ENCODE measurements at regions not wholly inside any gene's neighbourhood (a gene's known extent, or its start where the extent isn't known, plus 50 kb on each side); places are given as distances from the start of the nearest gene placed in this dataset.

DNA sequence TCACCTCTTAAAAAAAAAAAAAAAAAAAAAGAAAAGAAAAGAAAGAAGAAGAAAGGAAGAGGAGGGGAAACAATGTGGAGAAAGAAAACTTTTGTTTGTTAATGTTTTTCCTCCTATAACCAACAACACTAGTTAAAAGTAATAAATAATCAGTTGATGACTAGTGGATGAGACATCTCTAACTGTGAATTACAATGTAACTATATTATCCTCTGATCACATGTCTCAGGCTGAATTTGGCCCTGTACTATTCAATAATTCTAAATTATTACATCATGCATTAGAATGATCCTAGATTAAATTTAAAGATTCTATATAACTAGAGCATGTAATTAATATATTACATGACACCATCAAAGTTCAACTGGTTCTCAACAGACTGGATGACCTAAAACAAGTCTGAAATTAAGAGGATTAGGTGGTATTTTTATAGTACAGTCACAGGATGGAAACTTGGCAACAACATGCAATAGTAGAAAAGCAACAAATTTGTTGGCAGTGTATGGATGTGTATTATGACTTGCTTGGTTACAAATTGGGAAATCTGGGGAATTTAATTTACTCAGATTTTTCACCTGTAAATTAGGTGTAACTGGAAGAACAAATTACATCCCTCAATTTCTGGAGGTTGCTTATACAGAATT is 269.3 kb upstream of the SETBP1 start:
- Histone ChIP-seq H3K27me3 (ENCODE audit: insufficient read depth, low read length) (no peaks in the 10 kb centered on the region), H3K27ac (ENCODE audit: low read depth, low read length) (0 out of 2 replicates have a peak overlapping the region, but pooled peaks have one; percentile 8), H3K36me3 (ENCODE audit: insufficient read depth, low read length) (no peaks in the 10 kb centered on the region), H3K4me1 (ENCODE audit: control insufficient read depth, insufficient read depth, low read length, unreplicated experiment) (no peaks in the 10 kb centered on the region), H3K4me3 (ENCODE audit: low read depth, low read length) (no peak overlapping the region), H2AFZ (ENCODE audit: low read length, unreplicated experiment) (no peak overlapping the region), H3K79me2 (ENCODE audit: control insufficient read depth, insufficient read depth, low read length, unreplicated experiment) (no peaks in the 10 kb centered on the region)

DNA sequence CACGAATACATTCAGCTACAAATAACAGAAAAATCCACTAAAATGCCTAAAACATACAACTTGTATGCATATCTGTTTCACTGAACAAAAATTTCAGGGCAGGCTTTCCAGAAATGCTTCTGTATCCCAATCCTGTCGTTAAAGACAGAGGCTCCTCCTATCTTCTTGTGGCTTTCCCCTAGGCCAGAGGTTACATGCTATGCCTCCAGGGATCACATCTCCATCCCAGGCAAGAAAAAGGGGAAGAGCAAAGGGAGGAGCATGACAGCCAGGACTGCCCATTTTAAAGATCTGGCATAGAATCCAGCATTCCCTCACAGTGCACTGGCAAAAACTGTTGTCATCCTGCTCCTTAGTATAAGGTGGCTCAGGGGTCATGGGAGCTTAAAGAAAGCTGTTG is 268.7 kb upstream of the SETBP1 start:
- 0 out of 2 replicates have a peak overlapping the region, but pooled peaks have one; percentile 8 for H3K27ac ChIP-seq (ENCODE audit: low read depth, low read length)
- H2AFZ ChIP-seq (ENCODE audit: low read length, unreplicated experiment): no peak overlapping the region
- H3K4me3 ChIP-seq (ENCODE audit: low read depth, low read length): no peak overlapping the region
- no peaks in the 10 kb centered on the region for H3K4me1 ChIP-seq (ENCODE audit: control insufficient read depth, insufficient read depth, low read length, unreplicated experiment)
- no peaks in the 10 kb centered on the region for H3K36me3 ChIP-seq (ENCODE audit: insufficient read depth, low read length)
- H3K79me2 ChIP-seq (ENCODE audit: control insufficient read depth, insufficient read depth, low read length, unreplicated experiment): no peaks in the 10 kb centered on the region
- H3K27me3 ChIP-seq (ENCODE audit: insufficient read depth, low read length): no peaks in the 10 kb centered on the region

DNA sequence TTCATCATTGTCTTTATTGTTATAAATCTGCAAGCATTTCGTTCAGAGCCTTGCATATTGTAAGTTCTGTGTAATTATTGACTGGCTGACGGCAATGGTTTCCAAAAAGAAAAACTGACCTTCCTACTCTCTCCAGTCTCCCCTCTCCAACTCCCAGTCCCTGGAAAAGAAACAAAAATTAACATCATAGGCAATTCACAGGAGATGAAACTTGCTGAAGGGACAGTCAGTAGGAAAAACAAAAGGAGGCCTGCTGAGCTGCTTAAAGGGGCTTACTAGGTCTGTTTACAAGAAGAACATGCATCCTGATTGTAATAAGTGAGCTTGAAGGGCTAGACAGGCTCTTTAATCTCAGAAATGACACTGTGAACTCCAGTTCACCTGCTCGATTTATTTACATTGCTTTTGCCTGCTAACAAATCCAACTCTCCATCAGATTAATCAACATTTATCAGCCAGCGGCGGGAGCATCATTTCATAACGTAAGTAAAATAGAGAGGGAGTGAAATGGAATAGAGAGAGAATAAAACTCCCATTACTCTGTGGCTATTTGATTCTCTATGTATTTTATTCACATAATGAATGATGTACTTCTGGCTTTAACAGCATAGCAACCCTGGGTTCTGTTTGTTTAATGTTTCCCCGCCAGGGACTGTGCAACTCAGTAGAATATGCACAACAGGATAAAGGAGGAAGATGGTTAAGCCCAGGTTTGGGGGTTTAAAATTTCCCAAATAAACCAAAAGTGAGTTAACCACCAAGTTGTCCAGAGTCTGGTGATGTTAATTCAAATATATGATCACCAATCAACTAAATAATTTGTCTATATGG is 256.7 kb upstream of the SETBP1 start:
- H3K4me3 ChIP-seq (ENCODE audit: low read depth, low read length): no peak overlapping the region
- H3K4me1 ChIP-seq (ENCODE audit: control insufficient read depth, insufficient read depth, low read length, unreplicated experiment): no peaks in the 10 kb centered on the region
- no peaks in the 10 kb centered on the region for H3K27me3 ChIP-seq (ENCODE audit: insufficient read depth, low read length)

DNA sequence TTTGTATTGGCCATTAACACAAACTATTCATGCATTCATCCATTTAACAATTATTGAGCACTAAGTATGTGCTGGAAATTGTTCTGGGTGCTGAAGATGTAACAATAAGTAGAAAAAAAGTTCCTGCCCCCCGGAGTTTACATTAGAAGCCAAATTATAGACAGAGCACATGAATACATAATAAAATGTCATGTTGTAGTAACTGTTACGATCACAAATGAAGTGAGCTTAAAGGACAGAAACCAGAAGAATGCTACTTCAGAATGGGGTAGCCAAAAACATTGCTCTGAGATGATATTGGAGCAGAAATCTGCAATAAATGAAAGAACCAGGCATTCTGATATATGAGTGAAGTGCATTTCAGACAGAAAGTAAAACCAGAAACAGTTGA is 256.0 kb upstream of the SETBP1 start:
- Histone ChIP-seq H3K27ac (ENCODE audit: low read depth, low read length) (no peak overlapping the region), H3K4me1 (ENCODE audit: control insufficient read depth, insufficient read depth, low read length, unreplicated experiment) (no peaks in the 10 kb centered on the region), H3K27me3 (ENCODE audit: insufficient read depth, low read length) (no peaks in the 10 kb centered on the region), H3K4me3 (ENCODE audit: low read depth, low read length) (no peak overlapping the region), H3K36me3 (ENCODE audit: insufficient read depth, low read length) (no peaks in the 10 kb centered on the region), H2AFZ (ENCODE audit: low read length, unreplicated experiment) (no peak overlapping the region), H3K79me2 (ENCODE audit: control insufficient read depth, insufficient read depth, low read length, unreplicated experiment) (no peaks in the 10 kb centered on the region)

More for the DNA sequence above, 256.7 kb upstream of the SETBP1 start:
- Histone ChIP-seq H3K36me3 (ENCODE audit: insufficient read depth, low read length) (no peaks in the 10 kb centered on the region), H2AFZ (ENCODE audit: low read length, unreplicated experiment) (no peak overlapping the region), H3K79me2 (ENCODE audit: control insufficient read depth, insufficient read depth, low read length, unreplicated experiment) (no peaks in the 10 kb centered on the region), H3K27ac (ENCODE audit: low read depth, low read length) (no peak overlapping the region)

- Histone ChIP-seq H3K27me3 (ENCODE audit: insufficient read depth, low read length) (no peaks in the 10 kb centered on the region), H3K27ac (ENCODE audit: low read depth, low read length) (no peak overlapping the region), H3K4me1 (ENCODE audit: control insufficient read depth, insufficient read depth, low read length, unreplicated experiment) (no peaks in the 10 kb centered on the region), H3K79me2 (ENCODE audit: control insufficient read depth, insufficient read depth, low read length, unreplicated experiment) (no peaks in the 10 kb centered on the region), H3K4me3 (ENCODE audit: low read depth, low read length) (no peak overlapping the region), H3K36me3 (ENCODE audit: insufficient read depth, low read length) (no peaks in the 10 kb centered on the region), H2AFZ (ENCODE audit: low read length, unreplicated experiment) (no peak overlapping the region)
Measured at GRCh38 chr18:44425161-44425560, 255.5 kb upstream of the SETBP1 start.

GRCh38 chr18:44437603-44438002 is 243.1 kb upstream of the SETBP1 start:
- Histone ChIP-seq H3K4me3 (ENCODE audit: low read depth, low read length) (no peak overlapping the region), H3K27me3 (ENCODE audit: insufficient read depth, low read length) (peaks cover 7% of the 10 kb centered on the region), H3K4me1 (ENCODE audit: control insufficient read depth, insufficient read depth, low read length, unreplicated experiment) (no peaks in the 10 kb centered on the region), H3K79me2 (ENCODE audit: control insufficient read depth, insufficient read depth, low read length, unreplicated experiment) (no peaks in the 10 kb centered on the region), H3K27ac (ENCODE audit: low read depth, low read length) (no peak overlapping the region), H3K36me3 (ENCODE audit: insufficient read depth, low read length) (no peaks in the 10 kb centered on the region), H2AFZ (ENCODE audit: low read length, unreplicated experiment) (no peak overlapping the region)

DNA sequence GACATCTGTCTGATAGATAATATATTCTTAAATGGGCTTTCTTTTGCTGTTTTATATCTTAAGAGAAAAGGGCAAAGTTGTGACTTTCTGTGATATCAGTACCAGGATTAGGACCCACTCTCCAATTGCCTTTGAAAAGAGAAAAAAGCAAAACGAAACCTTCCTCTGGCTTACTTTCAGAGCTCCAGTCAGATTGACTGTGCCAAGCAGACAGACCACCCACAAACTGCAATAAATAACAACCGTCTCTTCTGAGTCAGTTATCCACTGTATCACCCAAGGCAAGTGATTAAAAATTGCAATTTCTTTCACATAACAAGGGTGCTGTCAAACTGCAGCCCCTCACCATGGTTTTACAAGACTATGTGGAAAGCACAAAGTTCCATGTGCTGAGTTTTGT is 230.5 kb upstream of the SETBP1 start:
- H3K27me3 ChIP-seq (ENCODE audit: insufficient read depth, low read length): no peaks in the 10 kb centered on the region; the same call in 1 of the 2 replicates
- no peaks in the 10 kb centered on the region for H3K36me3 ChIP-seq (ENCODE audit: insufficient read depth, low read length)
- H3K79me2 ChIP-seq (ENCODE audit: control insufficient read depth, insufficient read depth, low read length, unreplicated experiment): no peaks in the 10 kb centered on the region
- no peak overlapping the region for H3K27ac ChIP-seq (ENCODE audit: low read depth, low read length)
- no peaks in the 10 kb centered on the region for H3K4me1 ChIP-seq (ENCODE audit: control insufficient read depth, insufficient read depth, low read length, unreplicated experiment)
- no peak overlapping the region for H2AFZ ChIP-seq (ENCODE audit: low read length, unreplicated experiment)
- H3K4me3 ChIP-seq (ENCODE audit: low read depth, low read length): no peak overlapping the region

DNA sequence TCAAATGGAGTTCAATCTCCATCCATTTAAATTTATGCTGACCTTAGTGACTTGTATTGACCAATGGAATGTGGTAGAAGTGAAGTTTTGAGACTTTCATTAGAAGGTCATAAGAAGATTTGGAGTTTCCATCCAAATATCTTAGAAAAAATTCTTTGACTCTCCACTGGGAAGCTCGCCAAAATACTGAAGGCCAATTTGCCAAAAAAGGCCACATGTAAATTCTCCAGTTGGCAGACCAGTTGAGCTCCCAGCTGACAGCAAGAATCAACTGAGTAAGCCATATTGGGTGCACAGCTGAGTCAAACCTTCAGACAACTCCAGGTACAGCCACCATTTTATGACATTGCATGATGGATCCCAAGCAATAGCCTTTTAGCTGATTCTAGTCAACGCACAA is 228.3 kb upstream of the SETBP1 start:
- Histone ChIP-seq H3K79me2 (ENCODE audit: control insufficient read depth, insufficient read depth, low read length, unreplicated experiment) (no peaks in the 10 kb centered on the region), H2AFZ (ENCODE audit: low read length, unreplicated experiment) (no peak overlapping the region), H3K4me3 (ENCODE audit: low read depth, low read length) (no peak overlapping the region), H3K4me1 (ENCODE audit: control insufficient read depth, insufficient read depth, low read length, unreplicated experiment) (no peaks in the 10 kb centered on the region), H3K36me3 (ENCODE audit: insufficient read depth, low read length) (no peaks in the 10 kb centered on the region), H3K27ac (ENCODE audit: low read depth, low read length) (no peak overlapping the region), H3K27me3 (ENCODE audit: insufficient read depth, low read length) (no peaks in the 10 kb centered on the region; the same call in 1 of the 2 replicates)

- Histone ChIP-seq H3K79me2 (ENCODE audit: control insufficient read depth, insufficient read depth, low read length, unreplicated experiment) (no peaks in the 10 kb centered on the region), H3K4me1 (ENCODE audit: control insufficient read depth, insufficient read depth, low read length, unreplicated experiment) (peaks cover 4% of the 10 kb centered on the region), H3K27ac (ENCODE audit: low read depth, low read length) (no peak overlapping the region), H2AFZ (ENCODE audit: low read length, unreplicated experiment) (no peak overlapping the region), H3K36me3 (ENCODE audit: insufficient read depth, low read length) (no peaks in the 10 kb centered on the region), H3K27me3 (ENCODE audit: insufficient read depth, low read length) (no peaks in the 10 kb centered on the region; the same call in 1 of the 2 replicates), H3K4me3 (ENCODE audit: low read depth, low read length) (no peak overlapping the region)
Measured at GRCh38 chr18:44453505-44453904, 227.2 kb upstream of the SETBP1 start.

GRCh38 chr18:44458777-44459176 is 221.9 kb upstream of the SETBP1 start:
- H3K27ac ChIP-seq (ENCODE audit: low read depth, low read length): no peak overlapping the region
- H3K4me3 ChIP-seq (ENCODE audit: low read depth, low read length): no peak overlapping the region
- no peaks in the 10 kb centered on the region for H3K36me3 ChIP-seq (ENCODE audit: insufficient read depth, low read length)
- peaks cover 10% of the 10 kb centered on the region for H3K4me1 ChIP-seq (ENCODE audit: control insufficient read depth, insufficient read depth, low read length, unreplicated experiment)
- no peaks in the 10 kb centered on the region for H3K79me2 ChIP-seq (ENCODE audit: control insufficient read depth, insufficient read depth, low read length, unreplicated experiment)
- no peak overlapping the region for H2AFZ ChIP-seq (ENCODE audit: low read length, unreplicated experiment)
- no peaks in the 10 kb centered on the region for H3K27me3 ChIP-seq (ENCODE audit: insufficient read depth, low read length)

Measured in ACC112 (cell line).